ENCODE measurements at regions not wholly inside any gene's neighbourhood (a gene's known extent, or its start where the extent isn't known, plus 50 kb on each side); places are given as distances from the start of the nearest gene placed in this dataset.

GRCh38 chr2:52070665-52071064 is 1038.7 kb upstream of the NRXN1 start:
- H3K27me3 ChIP-seq (replicated peaks; ENCODE audit: insufficient read depth) = no peaks in the 10 kb centered on the region
- H3K27ac ChIP-seq = no peak overlapping the region
- no peak overlapping the region for H3K4me3 ChIP-seq
- H3K9me3 ChIP-seq = no peaks in the 10 kb centered on the region
- DNase-seq (ENCODE audit: low spot score) (no peak), ATAC-seq (ENCODE audit: insufficient number of reproducible peaks, low FRiP score, low read depth) (no peak)
- no peaks in the 10 kb centered on the region for H3K36me3 ChIP-seq
- no peak for TF ChIP-seq CTCF (IDR thresholded peaks at IDR 0.05)
- H3K4me1 ChIP-seq (ENCODE audit: control insufficient read depth in 1 of 2, low read depth in 2 of 2) = no peaks in the 10 kb centered on the region

GRCh38 chr2:52064234-52064633 is 1032.3 kb upstream of the NRXN1 start:
- Histone ChIP-seq H3K4me1 (ENCODE audit: control insufficient read depth in 1 of 2, low read depth in 2 of 2) (no peaks in the 10 kb centered on the region), H3K9me3 (no peaks in the 10 kb centered on the region), H3K27ac (no peak overlapping the region), H3K27me3 (replicated peaks; ENCODE audit: insufficient read depth) (no peaks in the 10 kb centered on the region), H3K4me3 (no peak overlapping the region), H3K36me3 (no peaks in the 10 kb centered on the region)
- ATAC-seq (ENCODE audit: insufficient number of reproducible peaks, low FRiP score, low read depth) (no peak), DNase-seq (ENCODE audit: low spot score) (no peak)
- no peak for TF ChIP-seq CTCF (IDR thresholded peaks at IDR 0.05)

- no peaks in the 10 kb centered on the region for H3K9me3 ChIP-seq
- no peaks in the 10 kb centered on the region for H3K27me3 ChIP-seq (replicated peaks; ENCODE audit: insufficient read depth)
- ATAC-seq (ENCODE audit: insufficient number of reproducible peaks, low FRiP score, low read depth) (no peak), DNase-seq (ENCODE audit: low spot score) (no peak)
- no peak overlapping the region for H3K27ac ChIP-seq
- no peak overlapping the region for H3K4me3 ChIP-seq
- H3K4me1 ChIP-seq (ENCODE audit: control insufficient read depth in 1 of 2, low read depth in 2 of 2) = no peaks in the 10 kb centered on the region
- TF ChIP-seq CTCF (IDR thresholded peaks at IDR 0.05) = no peak
- no peaks in the 10 kb centered on the region for H3K36me3 ChIP-seq
Measured at GRCh38 chr2:52054824-52055223, 1022.9 kb upstream of the NRXN1 start.

GRCh38 chr2:52036853-52037252 is 1004.9 kb upstream of the NRXN1 start:
- ATAC-seq (ENCODE audit: insufficient number of reproducible peaks, low FRiP score, low read depth) (no peak), DNase-seq (ENCODE audit: low spot score) (no peak)
- Histone ChIP-seq H3K9me3 (no peaks in the 10 kb centered on the region), H3K4me3 (no peak overlapping the region), H3K36me3 (no peaks in the 10 kb centered on the region), H3K4me1 (ENCODE audit: control insufficient read depth in 1 of 2, low read depth in 2 of 2) (no peaks in the 10 kb centered on the region), H3K27me3 (replicated peaks; ENCODE audit: insufficient read depth) (no peaks in the 10 kb centered on the region), H3K27ac (no peak overlapping the region)
- no peak for TF ChIP-seq CTCF (IDR thresholded peaks at IDR 0.05)

GRCh38 chr2:52036024-52036423 is 1004.1 kb upstream of the NRXN1 start:
- TF ChIP-seq CTCF (IDR thresholded peaks at IDR 0.05) = no peak
- H3K27ac ChIP-seq = no peak overlapping the region
- ATAC-seq (ENCODE audit: insufficient number of reproducible peaks, low FRiP score, low read depth) (no peak), DNase-seq (ENCODE audit: low spot score) (no peak)
- H3K27me3 ChIP-seq (replicated peaks; ENCODE audit: insufficient read depth) = no peaks in the 10 kb centered on the region
- H3K4me3 ChIP-seq = no peak overlapping the region
- no peaks in the 10 kb centered on the region for H3K4me1 ChIP-seq (ENCODE audit: control insufficient read depth in 1 of 2, low read depth in 2 of 2)
- no peaks in the 10 kb centered on the region for H3K36me3 ChIP-seq
- H3K9me3 ChIP-seq = no peaks in the 10 kb centered on the region

Measured in thoracic aorta (tissue), 2 donors.